ENCODE measurements at regions not wholly inside any gene's neighbourhood (a gene's known extent, or its start where the extent isn't known, plus 50 kb on each side); places are given as distances from the start of the nearest gene placed in this dataset.

- TF ChIP-seq CTCF (IDR thresholded peaks at IDR 0.05): no peak
- TF ChIP-seq POLR2AphosphoS5 (IDR thresholded peaks at IDR 0.05): no peak
Measured at GRCh38 chr2:103961862-103962261, 892.1 kb upstream of the POU3F3 start.

Measured in upper lobe of left lung (tissue), 4 donors.